ENCODE measurements at regions not wholly inside any gene's neighbourhood (a gene's known extent, or its start where the extent isn't known, plus 50 kb on each side); places are given as distances from the start of the nearest gene placed in this dataset.

GRCh38 chr7:17474724-17475344 is 176.4 kb downstream of the AHR start:
- no peak for TF ChIP-seq POLR2A (IDR thresholded peaks at IDR 0.05)
- TF ChIP-seq CTCF (IDR thresholded peaks at IDR 0.05): no peak
